HG03039 (cell line): ENCODE measurements at regions not wholly inside any gene's neighbourhood (a gene's known extent, or its start where the extent isn't known, plus 50 kb on each side); places are given as distances from the start of the nearest gene placed in this dataset.

Source experiments
- ATAC-seq: cut with Tn5 transposase; IDR thresholded peaks from one replicate; pipeline ENCODE4 v1.9.1; 2021; ENCODE audit warnings: mild to moderate bottlenecking, moderate library complexity; ENCODE audit not compliant: unreplicated experiment

- ATAC-seq: no peak
Observed at GRCh38 chr4:117324851-117325491, 239.6 kb upstream of the TRAM1L1 start.

GRCh38 chr4:117326091-117326490 is 240.7 kb upstream of the TRAM1L1 start:
- no peak for ATAC-seq

- ATAC-seq: no peak
Observed at GRCh38 chr4:117327491-117327890, 242.1 kb upstream of the TRAM1L1 start.

- no peak for ATAC-seq
Observed at GRCh38 chr4:117328333-117328732, 243.0 kb upstream of the TRAM1L1 start.

- no peak for ATAC-seq
Observed at GRCh38 chr4:117331817-117332216, 246.4 kb upstream of the TRAM1L1 start.

GRCh38 chr4:117334451-117335188 is 249.2 kb upstream of the TRAM1L1 start:
- no peak for ATAC-seq

GRCh38 chr4:117357437-117357836 is 272.1 kb upstream of the TRAM1L1 start:
- ATAC-seq: no peak

GRCh38 chr4:117357866-117358265 is 272.5 kb upstream of the TRAM1L1 start:
- ATAC-seq: no peak

GRCh38 chr4:117370944-117371668 is 285.7 kb upstream of the TRAM1L1 start:
- no peak for ATAC-seq

- no peak for ATAC-seq
Observed at GRCh38 chr4:117375101-117375500, 289.7 kb upstream of the TRAM1L1 start.

- no peak for ATAC-seq
Observed at GRCh38 chr4:117376692-117377091, 291.3 kb upstream of the TRAM1L1 start.

- ATAC-seq: no peak
Observed at GRCh38 chr4:117378942-117379341, 293.6 kb upstream of the TRAM1L1 start.

- no peak for ATAC-seq
Observed at GRCh38 chr4:117383468-117383867, 298.1 kb upstream of the TRAM1L1 start.

GRCh38 chr4:117385526-117385925 is 300.1 kb upstream of the TRAM1L1 start:
- ATAC-seq: no peak

- no peak for ATAC-seq
Observed at GRCh38 chr4:117387072-117387471, 301.7 kb upstream of the TRAM1L1 start.

GRCh38 chr4:117400039-117400835 is 314.9 kb upstream of the TRAM1L1 start:
- ATAC-seq: no peak

GRCh38 chr4:117412661-117413060 is 327.3 kb upstream of the TRAM1L1 start:
- ATAC-seq: no peak

GRCh38 chr4:117417856-117418255 is 332.5 kb upstream of the TRAM1L1 start:
- no peak for ATAC-seq

GRCh38 chr4:117420948-117421347 is 335.6 kb upstream of the TRAM1L1 start:
- no peak for ATAC-seq

- ATAC-seq: no peak
Observed at GRCh38 chr4:117421706-117422105, 336.3 kb upstream of the TRAM1L1 start.

- ATAC-seq: no peak
Observed at GRCh38 chr4:117422297-117422696, 336.9 kb upstream of the TRAM1L1 start.
